ENCODE measurements at regions not wholly inside any gene's neighbourhood (a gene's known extent, or its start where the extent isn't known, plus 50 kb on each side); places are given as distances from the start of the nearest gene placed in this dataset.

DNA sequence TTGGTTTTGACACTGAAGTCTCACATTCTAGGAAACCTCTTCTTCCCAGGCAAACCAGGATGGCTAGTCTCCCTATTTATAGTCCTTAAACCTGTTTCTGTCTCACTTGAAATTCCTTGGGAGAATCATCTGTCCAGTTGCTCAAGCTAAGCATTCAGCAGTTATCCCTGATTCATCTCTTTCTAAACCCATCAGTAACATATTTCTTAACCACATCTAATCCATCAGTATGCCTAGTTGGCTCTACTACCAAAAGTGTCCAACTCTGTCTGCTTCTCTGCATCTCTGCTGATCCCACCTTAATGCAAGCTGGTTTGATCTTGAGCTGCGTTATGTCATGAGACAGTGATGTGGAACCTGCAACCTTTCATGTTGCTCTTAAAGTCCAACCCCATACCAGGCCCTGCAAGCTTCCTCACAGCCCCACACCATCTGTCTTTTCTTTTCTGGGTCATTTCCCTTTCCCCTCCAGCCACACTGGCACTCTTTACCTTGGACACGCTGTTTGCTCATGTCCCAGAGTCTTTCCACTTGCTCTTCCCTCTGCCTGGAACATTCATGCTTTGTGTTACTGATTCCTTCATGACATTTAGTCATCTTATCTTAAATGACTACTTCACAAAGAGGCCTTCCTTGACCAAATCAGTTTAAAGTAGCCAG lies 380.8 kb upstream of the RGS6 start:
- DNase-seq (ENCODE audit: low read depth) = peak; percentile 56
- TF ChIP-seq, protein P1, sequence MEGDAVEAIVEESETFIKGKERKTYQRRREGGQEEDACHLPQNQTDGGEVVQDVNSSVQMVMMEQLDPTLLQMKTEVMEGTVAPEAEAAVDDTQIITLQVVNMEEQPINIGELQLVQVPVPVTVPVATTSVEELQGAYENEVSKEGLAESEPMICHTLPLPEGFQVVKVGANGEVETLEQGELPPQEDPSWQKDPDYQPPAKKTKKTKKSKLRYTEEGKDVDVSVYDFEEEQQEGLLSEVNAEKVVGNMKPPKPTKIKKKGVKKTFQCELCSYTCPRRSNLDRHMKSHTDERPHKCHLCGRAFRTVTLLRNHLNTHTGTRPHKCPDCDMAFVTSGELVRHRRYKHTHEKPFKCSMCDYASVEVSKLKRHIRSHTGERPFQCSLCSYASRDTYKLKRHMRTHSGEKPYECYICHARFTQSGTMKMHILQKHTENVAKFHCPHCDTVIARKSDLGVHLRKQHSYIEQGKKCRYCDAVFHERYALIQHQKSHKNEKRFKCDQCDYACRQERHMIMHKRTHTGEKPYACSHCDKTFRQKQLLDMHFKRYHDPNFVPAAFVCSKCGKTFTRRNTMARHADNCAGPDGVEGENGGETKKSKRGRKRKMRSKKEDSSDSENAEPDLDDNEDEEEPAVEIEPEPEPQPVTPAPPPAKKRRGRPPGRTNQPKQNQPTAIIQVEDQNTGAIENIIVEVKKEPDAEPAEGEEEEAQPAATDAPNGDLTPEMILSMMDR (conservative IDR thresholded peaks at IDR 0.05; ENCODE audit: low read depth, low read length) = no peak
- no peak overlapping the region for H3K4me3 ChIP-seq (ENCODE audit: low read depth, low read length)

DNA sequence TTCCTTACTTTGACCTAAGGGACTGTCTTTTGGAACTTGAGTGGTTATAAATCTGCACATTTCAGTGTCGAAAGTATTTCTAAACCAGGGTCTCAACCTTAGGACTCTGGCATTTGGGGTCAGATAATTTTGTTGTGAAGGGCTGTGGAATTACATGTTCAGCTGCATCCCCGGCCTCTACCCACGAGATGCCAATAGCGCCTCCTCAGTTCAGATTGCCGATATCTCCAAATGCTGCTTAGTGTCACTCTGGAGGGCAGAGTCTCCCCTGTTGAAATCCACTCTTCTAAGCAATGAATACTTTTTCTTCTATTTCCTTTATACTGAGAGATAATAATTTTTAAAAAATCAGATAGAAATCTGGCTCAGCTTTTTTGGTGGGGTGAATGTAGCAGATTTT lies 379.4 kb upstream of the RGS6 start:
- DNase-seq (ENCODE audit: low read depth) = no peak
- H3K4me3 ChIP-seq (ENCODE audit: low read depth, low read length) = no peak overlapping the region
- TF ChIP-seq, protein P1 (conservative IDR thresholded peaks at IDR 0.05; ENCODE audit: low read depth, low read length) = no peak

- no peak for DNase-seq (ENCODE audit: low read depth)
- TF ChIP-seq, protein P1 (conservative IDR thresholded peaks at IDR 0.05; ENCODE audit: low read depth, low read length) = no peak
- no peak overlapping the region for H3K4me3 ChIP-seq (ENCODE audit: low read depth, low read length)
Observed at GRCh38 chr14:71553779-71554178, 378.4 kb upstream of the RGS6 start.

DNA sequence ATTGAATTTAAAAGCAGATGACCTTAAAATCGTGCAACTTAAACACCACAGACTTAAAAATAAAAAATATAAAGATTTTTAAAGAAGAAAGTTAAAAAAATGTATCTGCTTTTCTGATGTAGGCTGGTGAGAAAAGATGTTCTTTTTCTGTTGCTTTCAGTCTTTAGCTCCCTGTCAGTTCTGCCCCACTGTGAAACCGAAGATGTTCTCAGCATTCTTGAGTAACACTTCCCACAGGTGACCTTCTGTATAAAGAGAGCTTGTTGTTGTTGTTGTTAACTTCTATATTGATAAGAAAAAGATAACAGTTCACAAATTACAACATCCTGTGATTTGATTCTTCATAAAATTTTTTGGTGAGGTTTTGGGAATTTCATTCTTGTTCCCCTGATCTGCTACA lies 377.9 kb upstream of the RGS6 start:
- TF ChIP-seq, protein P1 (conservative IDR thresholded peaks at IDR 0.05; ENCODE audit: low read depth, low read length) = no peak
- DNase-seq (ENCODE audit: low read depth) = peak; percentile 62
- no peak overlapping the region for H3K4me3 ChIP-seq (ENCODE audit: low read depth, low read length)

- no peak for DNase-seq (ENCODE audit: low read depth)
- TF ChIP-seq, protein P1 (conservative IDR thresholded peaks at IDR 0.05; ENCODE audit: low read depth, low read length) = no peak
- H3K4me3 ChIP-seq (ENCODE audit: low read depth, low read length) = no peak overlapping the region
Observed at GRCh38 chr14:71554959-71555612, 377.1 kb upstream of the RGS6 start.

- DNase-seq (ENCODE audit: low read depth) = peak; percentile 45
- TF ChIP-seq, protein P1 (conservative IDR thresholded peaks at IDR 0.05; ENCODE audit: low read depth, low read length) = no peak
- H3K4me3 ChIP-seq (ENCODE audit: low read depth, low read length) = no peak overlapping the region
Observed at GRCh38 chr14:71555654-71556559, 376.3 kb upstream of the RGS6 start.

Measured in choroid plexus epithelial cell (primary cell).